HepG2 (cell line): ENCODE measurements at regions not wholly inside any gene's neighbourhood (a gene's known extent, or its start where the extent isn't known, plus 50 kb on each side); places are given as distances from the start of the nearest gene placed in this dataset.

Experiments used
- CTCF ChIP-seq: sonication (generic); formaldehyde crosslinking; IDR thresholded peaks from 2 replicates; pipeline ENCODE4 v1.5.0; 2020; ENCODE audit warnings: mild to moderate bottlenecking, missing genetic modification reagents, moderate library complexity
- MYNN ChIP-seq: sonication (generic); formaldehyde crosslinking; IDR thresholded peaks from 2 replicates; pipeline ENCODE4 v1.4.0; 2020; ENCODE audit warnings: mild to moderate bottlenecking, low read depth, missing genetic modification reagents
- NR2C2 ChIP-seq: sonication (generic); formaldehyde crosslinking; IDR thresholded peaks from 2 replicates; pipeline ENCODE4 v1.4.0; 2020; ENCODE audit warnings: missing genetic modification reagents, mild to moderate bottlenecking, moderate library complexity, borderline replicate concordance
- ZNF672 ChIP-seq: sonication (generic); formaldehyde crosslinking; IDR thresholded peaks from 2 replicates; pipeline ENCODE4 v1.8.1; 2022; ENCODE audit warnings: missing genetic modification reagents

- TF ChIP-seq NR2C2 (CRISPR knock-in tag), result no peak
- TF ChIP-seq MYNN (CRISPR knock-in tag), result no peak
- no peak for TF ChIP-seq ZNF672 (CRISPR knock-in tag)
- no peak for TF ChIP-seq CTCF (CRISPR knock-in tag)
Observed at GRCh38 chr4:85302193-85302736, 172.7 kb upstream of the ARHGAP24 start.
